ENCODE measurements at regions not wholly inside any gene's neighbourhood (a gene's known extent, or its start where the extent isn't known, plus 50 kb on each side); places are given as distances from the start of the nearest gene placed in this dataset.
"Not testable (repeated sequence)": the region's sequence is repeated elsewhere in the genome, so short reads cannot be mapped to it uniquely, and the experiment has no call there.

GRCh38 chr6:148602136-148602535 lies 144.7 kb upstream of the UST start:
- DNase-seq (ENCODE audit: low spot score): no peak

GRCh38 chr6:148608199-148608951 lies 138.5 kb upstream of the UST start:
- DNase-seq (ENCODE audit: low spot score): no peak

GRCh38 chr6:148611213-148611612 lies 135.6 kb upstream of the UST start:
- peak; percentile 71 for DNase-seq (ENCODE audit: low spot score)

GRCh38 chr6:148612043-148612442 lies 134.8 kb upstream of the UST start:
- no peak for DNase-seq (ENCODE audit: low spot score)

- DNase-seq (ENCODE audit: low spot score): no peak
Observed at GRCh38 chr6:148614602-148615001, 132.2 kb upstream of the UST start.

- no peak for DNase-seq (ENCODE audit: low spot score)
Observed at GRCh38 chr6:148616841-148617240, 130.0 kb upstream of the UST start.

GRCh38 chr6:148617530-148617929 lies 129.3 kb upstream of the UST start:
- peak; percentile 4 for DNase-seq (ENCODE audit: low spot score)

GRCh38 chr6:148619891-148620290 lies 126.9 kb upstream of the UST start:
- no peak for DNase-seq (ENCODE audit: low spot score)

GRCh38 chr6:148620579-148621298 lies 126.1 kb upstream of the UST start:
- no peak for DNase-seq (ENCODE audit: low spot score)

GRCh38 chr6:148625609-148626008 lies 121.2 kb upstream of the UST start:
- DNase-seq (ENCODE audit: low spot score): no peak

GRCh38 chr6:148628251-148628650 lies 118.6 kb upstream of the UST start:
- DNase-seq (ENCODE audit: low spot score): no peak

GRCh38 chr6:148629181-148629580 lies 117.6 kb upstream of the UST start:
- DNase-seq (ENCODE audit: low spot score): no peak

- DNase-seq (ENCODE audit: low spot score): no peak
Observed at GRCh38 chr6:148629592-148630465, 117.0 kb upstream of the UST start.

- no peak for DNase-seq (ENCODE audit: low spot score)
Observed at GRCh38 chr6:148635070-148635743, 111.6 kb upstream of the UST start.

GRCh38 chr6:148641836-148642235 lies 105.0 kb upstream of the UST start:
- not testable (repeated sequence) for DNase-seq (ENCODE audit: low spot score)

- not testable (repeated sequence) for DNase-seq (ENCODE audit: low spot score)
Observed at GRCh38 chr6:148643208-148643607, 103.6 kb upstream of the UST start.

- not testable (repeated sequence) for DNase-seq (ENCODE audit: low spot score)
Observed at GRCh38 chr6:148645049-148645448, 101.8 kb upstream of the UST start.

- no peak for DNase-seq (ENCODE audit: low spot score)
Observed at GRCh38 chr6:148648754-148649453, 97.9 kb upstream of the UST start.

GRCh38 chr6:148649454-148649963 lies 97.3 kb upstream of the UST start:
- no peak for DNase-seq (ENCODE audit: low spot score)

GRCh38 chr6:148650941-148651505 lies 95.8 kb upstream of the UST start:
- DNase-seq (ENCODE audit: low spot score): no peak

- no peak for DNase-seq (ENCODE audit: low spot score)
Observed at GRCh38 chr6:148652205-148652604, 94.6 kb upstream of the UST start.
